Mesenchymal stem cell (in vitro differentiated cells and primary cell): ENCODE measurements at regions not wholly inside any gene's neighbourhood (a gene's known extent, or its start where the extent isn't known, plus 50 kb on each side); places are given as distances from the start of the nearest gene placed in this dataset.

ENCODE experiments used
- DNase-seq: peaks from one replicate; pipeline ENCODE4 v3.0.0-alpha.2; 2013
- H2AFZ ChIP-seq: one replicate; pipeline ENCODE4 v1.6.1; 2013; ENCODE audit warnings: low read depth, mild to moderate bottlenecking, control low read depth, inconsistent platforms, low read length, moderate library complexity
- H2AK5ac ChIP-seq: 2 replicates; pipeline ENCODE4 v1.6.1; 2013; ENCODE audit warnings: low read length, moderate library complexity, mild to moderate bottlenecking, inconsistent platforms; ENCODE audit not compliant: severe bottlenecking
- H2BK120ac ChIP-seq: one replicate; pipeline ENCODE4 v1.6.1; 2013; ENCODE audit warnings: low read depth, mild to moderate bottlenecking, inconsistent platforms, low read length, moderate library complexity
- H2BK12ac ChIP-seq, 2 experiments: one replicate each; pipeline ENCODE4 v1.6.1; 2013; ENCODE audit warnings: inconsistent platforms in 2 of 2, low read length in 2 of 2, mild to moderate bottlenecking in 2 of 2, moderate library complexity in 2 of 2, control low read depth in 1 of 2
- H2BK15ac ChIP-seq: one replicate; pipeline ENCODE4 v1.6.1; 2013; ENCODE audit warnings: mild to moderate bottlenecking, low read depth, inconsistent platforms; ENCODE audit not compliant: poor library complexity, severe bottlenecking
- H2BK5ac ChIP-seq: 2 replicates; pipeline ENCODE4 v1.6.1; 2013; ENCODE audit warnings: low read depth, mild to moderate bottlenecking, low read length, control low read depth, inconsistent platforms; ENCODE audit not compliant: poor library complexity, severe bottlenecking
- H3K14ac ChIP-seq, 2 experiments: one replicate each; pipeline ENCODE4 v1.6.1; 2013; ENCODE audit warnings: inconsistent platforms in 2 of 2, low read length in 2 of 2, control low read depth in 1 of 2, mild to moderate bottlenecking in 1 of 2, moderate library complexity in 1 of 2
- H3K18ac ChIP-seq, 2 experiments: one replicate each; pipeline ENCODE4 v1.6.1; 2013; ENCODE audit warnings: inconsistent platforms in 2 of 2, low read length in 2 of 2, control low read depth in 1 of 2, low read depth in 1 of 2, mild to moderate bottlenecking in 1 of 2
- H3K23ac ChIP-seq, 2 experiments: one replicate each; pipeline ENCODE4 v1.6.1; 2013; ENCODE audit warnings: inconsistent platforms in 2 of 2, low read length in 2 of 2, mild to moderate bottlenecking in 2 of 2, moderate library complexity in 2 of 2, control low read depth in 1 of 2
- H3K27ac ChIP-seq: 2 replicates; pipeline ENCODE4 v1.5.1; 2013; ENCODE audit warnings: mild to moderate bottlenecking, moderate library complexity, low read length, control low read depth, inconsistent platforms; ENCODE audit not compliant: poor library complexity, severe bottlenecking
- H3K27me3 ChIP-seq, 2 experiments: 2 replicates each; pipeline versions ENCODE4 v1.6.1 to v1.7.0; 2013; ENCODE audit warnings: low read length in 2 of 2, mild to moderate bottlenecking in 2 of 2, moderate library complexity in 2 of 2, control low read depth in 1 of 2, inconsistent platforms in 1 of 2; ENCODE audit not compliant: control insufficient read depth in 1 of 2, insufficient read depth in 1 of 2
- H3K36me3 ChIP-seq, 2 experiments: 2 replicates each; pipeline versions ENCODE4 v1.6.1 to v1.7.0; 2013; ENCODE audit warnings: low read length in 2 of 2, control low read depth in 1 of 2, inconsistent platforms in 1 of 2, low read depth in 1 of 2, mild to moderate bottlenecking in 1 of 2; ENCODE audit not compliant: insufficient read depth in 2 of 2, control insufficient read depth in 1 of 2
- H3K4ac ChIP-seq, 2 experiments: one replicate each; pipeline ENCODE4 v1.6.1; 2013; ENCODE audit warnings: inconsistent platforms in 2 of 2, low read length in 2 of 2, mild to moderate bottlenecking in 2 of 2, moderate library complexity in 2 of 2, control low read depth in 1 of 2, low read depth in 1 of 2
- H3K4me1 ChIP-seq: 2 replicates; pipeline ENCODE4 v1.6.1; 2013; ENCODE audit warnings: low read depth, low read length, control low read depth; ENCODE audit not compliant: control insufficient read depth, insufficient read depth
- H3K4me2 ChIP-seq: 2 replicates; pipeline ENCODE4 v1.6.1; 2013; ENCODE audit warnings: low read length, mild to moderate bottlenecking, inconsistent platforms; ENCODE audit not compliant: poor library complexity, severe bottlenecking
- H3K4me3 ChIP-seq, 2 experiments: 2 replicates each; pipeline versions ENCODE4 v1.5.1 to v1.7.0; 2013; ENCODE audit warnings: low read length in 2 of 2, mild to moderate bottlenecking in 2 of 2, control low read depth in 1 of 2, low read depth in 1 of 2; ENCODE audit not compliant: insufficient read depth in 1 of 2
- H3K79me1 ChIP-seq: replicated peaks from 2 replicates; pipeline ENCODE4 v1.6.1; 2013; ENCODE audit warnings: mild to moderate bottlenecking, control low read depth, low read length, inconsistent platforms; ENCODE audit not compliant: poor library complexity, severe bottlenecking
- H3K9ac ChIP-seq: 2 replicates; pipeline ENCODE4 v1.7.0; 2013; ENCODE audit warnings: mild to moderate bottlenecking, low read length, moderate library complexity
- H3K9me3 ChIP-seq: 2 replicates; pipeline ENCODE4 v1.7.0; 2013; ENCODE audit warnings: mild to moderate bottlenecking, low read length; ENCODE audit not compliant: control insufficient read depth
- H4K8ac ChIP-seq: one replicate; pipeline ENCODE4 v1.6.1; 2013; ENCODE audit warnings: inconsistent platforms, mild to moderate bottlenecking, low read length, moderate library complexity
- H4K91ac ChIP-seq: one replicate; pipeline ENCODE4 v1.6.1; 2013; ENCODE audit warnings: mild to moderate bottlenecking, low read length, inconsistent platforms
- WGBS: methylation state at CpG from one replicate; pipeline ENCODE4 v1.1.7; 2013; ENCODE audit warnings: mixed read lengths; 5-methylcytosine and 5-hydroxymethylcytosine counted together

DNA sequence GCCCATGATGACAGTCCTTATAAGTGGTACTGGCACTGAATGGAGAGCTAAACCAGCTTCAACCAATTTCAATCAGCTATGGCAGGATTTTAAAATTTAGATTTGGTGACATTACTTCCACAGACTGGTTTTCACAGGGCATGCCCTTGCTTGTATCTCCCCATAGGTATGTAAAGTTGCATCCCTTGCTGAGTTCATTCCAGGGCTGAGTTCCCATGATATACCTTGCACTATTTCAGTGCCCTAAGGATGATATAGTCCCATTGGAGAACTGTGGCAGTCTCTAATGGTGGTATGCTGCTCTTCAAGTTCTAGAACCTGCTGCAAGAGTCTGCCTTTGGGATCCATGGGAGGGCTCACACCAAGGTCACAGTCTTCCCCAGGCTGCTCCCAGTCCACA, 232.7 kb upstream of the MOCS1 start:
- Histone ChIP-seq H3K18ac (no peak overlapping the region), H2BK120ac (no peak overlapping the region), H3K4me3 (no peak overlapping the region), H4K91ac (no peak overlapping the region), H2BK5ac (no peak overlapping the region), H2AFZ (no peak overlapping the region), H3K27ac (no peak overlapping the region), H2AK5ac (no peak overlapping the region), H3K4me2 (no peak overlapping the region), H2BK12ac (no peak overlapping the region), H3K4ac (no peak overlapping the region), H3K4me1 (no peaks in the 10 kb centered on the region), H3K9me3 (no peaks in the 10 kb centered on the region), H2BK15ac (no peak overlapping the region), H3K36me3 (no peaks in the 10 kb centered on the region), H3K23ac (no peak overlapping the region), H3K14ac (no peak overlapping the region), H3K79me1 (no peaks in the 10 kb centered on the region), H4K8ac (no peak overlapping the region), H3K27me3 (no peaks in the 10 kb centered on the region), H3K9ac (no peak overlapping the region)
- DNase-seq, result no peak

DNA sequence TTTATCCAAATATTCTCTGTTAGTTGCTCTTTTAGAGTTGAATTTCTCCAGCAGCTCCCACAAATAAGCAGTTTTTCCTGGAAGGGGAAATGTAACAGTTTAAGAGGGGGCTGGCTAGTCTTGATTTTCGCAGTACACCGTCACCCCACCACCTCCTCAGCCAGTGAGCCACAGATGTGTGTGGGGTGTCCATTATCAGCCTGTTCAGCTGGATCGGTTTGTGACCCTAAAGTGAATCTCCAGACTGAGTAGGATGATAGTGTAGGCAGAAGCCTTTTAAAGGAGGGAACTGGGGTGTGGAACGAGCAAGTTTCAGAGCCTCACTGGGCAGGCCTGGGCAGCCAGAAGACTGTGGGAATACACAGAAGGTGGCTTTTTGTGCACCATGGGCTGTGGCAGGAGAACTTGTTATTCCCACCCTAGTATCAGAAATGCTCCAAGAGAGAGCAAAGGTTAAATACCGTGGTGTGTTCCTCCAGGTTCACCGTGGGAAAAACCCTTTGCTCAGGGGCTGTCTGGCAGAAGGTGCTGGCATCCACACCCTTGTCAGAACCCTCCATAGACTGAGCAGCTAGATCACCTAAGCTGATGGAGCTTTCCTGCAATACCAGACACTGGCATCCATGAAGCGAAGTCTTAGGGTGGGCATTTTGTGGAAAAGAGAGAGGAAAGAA, 230.9 kb upstream of the MOCS1 start:
- Histone ChIP-seq H2BK12ac (no peak overlapping the region), H3K27ac (no peak overlapping the region), H3K4me3 (no peak overlapping the region), H3K9me3 (no peaks in the 10 kb centered on the region), H3K79me1 (no peaks in the 10 kb centered on the region), H4K91ac (no peak overlapping the region), H2BK5ac (no peak overlapping the region), H2AFZ (no peak overlapping the region), H2AK5ac (no peak overlapping the region), H3K27me3 (no peaks in the 10 kb centered on the region), H3K14ac (no peak overlapping the region), H3K4me2 (no peak overlapping the region), H3K9ac (no peak overlapping the region), H3K4ac (no peak overlapping the region), H3K4me1 (no peaks in the 10 kb centered on the region), H3K23ac (no peak overlapping the region), H2BK15ac (no peak overlapping the region), H3K36me3 (no peaks in the 10 kb centered on the region), H2BK120ac (no peak overlapping the region), H3K18ac (no peak overlapping the region), H4K8ac (no peak overlapping the region)
- no peak for DNase-seq
- 73% methylated on average over 5 of the region's 7 CpGs for WGBS

DNA sequence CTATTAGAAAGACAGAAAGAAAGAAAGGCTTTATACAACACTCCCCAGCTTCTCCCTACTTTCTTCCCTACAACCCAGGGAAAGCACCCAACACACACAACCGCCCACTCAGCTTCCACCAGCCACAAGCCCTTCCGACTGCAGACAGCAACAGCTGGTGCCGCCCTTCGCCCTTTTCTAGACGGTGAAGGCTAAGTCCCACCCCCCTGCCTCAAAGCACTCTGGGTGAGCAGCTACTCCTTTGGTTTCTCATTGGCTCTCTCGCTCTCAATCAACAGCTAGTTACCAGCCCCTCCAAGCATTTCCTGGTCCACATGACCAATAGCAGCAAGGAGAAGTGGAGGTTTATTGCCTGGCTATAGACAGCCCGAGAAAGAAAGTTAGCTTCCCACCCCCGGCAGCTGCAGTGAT, 230.1 kb upstream of the MOCS1 start:
- no peak overlapping the region for H3K18ac ChIP-seq
- H3K4me1 ChIP-seq, result no peaks in the 10 kb centered on the region
- no peaks in the 10 kb centered on the region for H3K9me3 ChIP-seq
- no peak overlapping the region for H3K14ac ChIP-seq
- no peak overlapping the region for H2AK5ac ChIP-seq
- no peaks in the 10 kb centered on the region for H3K27me3 ChIP-seq
- H3K4ac ChIP-seq, result no peak overlapping the region
- no peaks in the 10 kb centered on the region for H3K79me1 ChIP-seq
- H2BK15ac ChIP-seq, result no peak overlapping the region
- H4K8ac ChIP-seq, result no peak overlapping the region
- H3K4me2 ChIP-seq, result no peak overlapping the region
- H2AFZ ChIP-seq, result no peak overlapping the region
- no peak overlapping the region for H3K27ac ChIP-seq
- no peak overlapping the region for H3K9ac ChIP-seq
- H3K36me3 ChIP-seq, result no peaks in the 10 kb centered on the region
- WGBS, result 86% methylated on average over 8 of the region's 8 CpGs
- no peak overlapping the region for H2BK12ac ChIP-seq
- no peak overlapping the region for H3K23ac ChIP-seq
- H4K91ac ChIP-seq, result no peak overlapping the region
- no peak for DNase-seq
- no peak overlapping the region for H2BK120ac ChIP-seq
- no peak overlapping the region for H2BK5ac ChIP-seq
- H3K4me3 ChIP-seq, result no peak overlapping the region

DNA sequence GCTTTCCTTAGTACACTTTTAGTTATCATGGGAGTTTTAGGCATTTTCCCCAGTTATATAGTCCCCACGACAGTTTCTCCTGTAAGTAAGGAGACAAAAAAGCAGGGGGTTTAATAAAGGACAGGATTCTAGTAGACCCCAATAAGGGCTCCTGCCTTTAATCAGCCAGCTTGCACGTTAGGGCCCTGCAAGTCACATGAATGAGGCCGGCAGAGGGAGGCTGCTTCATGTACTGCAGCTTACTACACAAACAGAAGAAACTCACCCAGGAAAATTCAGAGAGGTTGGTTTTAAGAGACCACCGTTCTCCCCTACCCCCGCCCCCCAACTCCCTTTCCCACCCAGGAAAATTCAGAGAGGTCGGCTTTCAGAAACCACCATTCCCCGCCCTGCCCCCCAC, 229.7 kb upstream of the MOCS1 start:
- WGBS, result 69% methylated on average over 7 of the region's 7 CpGs

More for the DNA sequence above, 229.7 kb upstream of the MOCS1 start:
- H2BK120ac ChIP-seq, result no peak overlapping the region
- H2BK12ac ChIP-seq, result no peak overlapping the region
- no peak overlapping the region for H3K4ac ChIP-seq
- no peak overlapping the region for H4K91ac ChIP-seq
- H3K27ac ChIP-seq, result no peak overlapping the region
- no peak overlapping the region for H2AK5ac ChIP-seq
- no peak overlapping the region for H4K8ac ChIP-seq
- H2BK5ac ChIP-seq, result no peak overlapping the region
- H3K23ac ChIP-seq, result no peak overlapping the region
- H3K27me3 ChIP-seq, result no peaks in the 10 kb centered on the region
- H3K4me2 ChIP-seq, result no peak overlapping the region
- no peak overlapping the region for H2AFZ ChIP-seq
- no peak overlapping the region for H3K14ac ChIP-seq
- no peaks in the 10 kb centered on the region for H3K4me1 ChIP-seq
- no peaks in the 10 kb centered on the region for H3K36me3 ChIP-seq
- H2BK15ac ChIP-seq, result no peak overlapping the region
- H3K79me1 ChIP-seq, result no peaks in the 10 kb centered on the region
- H3K9ac ChIP-seq, result no peak overlapping the region
- peaks cover under 1% of the 10 kb centered on the region for H3K9me3 ChIP-seq
- no peak overlapping the region for H3K4me3 ChIP-seq
- no peak for DNase-seq
- H3K18ac ChIP-seq, result no peak overlapping the region
